ENCODE measurements at regions not wholly inside any gene's neighbourhood (a gene's known extent, or its start where the extent isn't known, plus 50 kb on each side); places are given as distances from the start of the nearest gene placed in this dataset.

GRCh38 chr9:95763983-95764382, 111.5 kb upstream of the ERCC6L2 start:
- TF ChIP-seq, protein P1, sequence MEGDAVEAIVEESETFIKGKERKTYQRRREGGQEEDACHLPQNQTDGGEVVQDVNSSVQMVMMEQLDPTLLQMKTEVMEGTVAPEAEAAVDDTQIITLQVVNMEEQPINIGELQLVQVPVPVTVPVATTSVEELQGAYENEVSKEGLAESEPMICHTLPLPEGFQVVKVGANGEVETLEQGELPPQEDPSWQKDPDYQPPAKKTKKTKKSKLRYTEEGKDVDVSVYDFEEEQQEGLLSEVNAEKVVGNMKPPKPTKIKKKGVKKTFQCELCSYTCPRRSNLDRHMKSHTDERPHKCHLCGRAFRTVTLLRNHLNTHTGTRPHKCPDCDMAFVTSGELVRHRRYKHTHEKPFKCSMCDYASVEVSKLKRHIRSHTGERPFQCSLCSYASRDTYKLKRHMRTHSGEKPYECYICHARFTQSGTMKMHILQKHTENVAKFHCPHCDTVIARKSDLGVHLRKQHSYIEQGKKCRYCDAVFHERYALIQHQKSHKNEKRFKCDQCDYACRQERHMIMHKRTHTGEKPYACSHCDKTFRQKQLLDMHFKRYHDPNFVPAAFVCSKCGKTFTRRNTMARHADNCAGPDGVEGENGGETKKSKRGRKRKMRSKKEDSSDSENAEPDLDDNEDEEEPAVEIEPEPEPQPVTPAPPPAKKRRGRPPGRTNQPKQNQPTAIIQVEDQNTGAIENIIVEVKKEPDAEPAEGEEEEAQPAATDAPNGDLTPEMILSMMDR (IDR thresholded peaks at IDR 0.05 in 2 of 3, conservative IDR thresholded peaks at IDR 0.05 in 1 of 3; ENCODE audit: borderline replicate concordance in 1 of 3, insufficient read depth in 1 of 3, low read depth in 2 of 3, low read length in 2 of 3) = no peak
- TF ChIP-seq, protein P2, sequence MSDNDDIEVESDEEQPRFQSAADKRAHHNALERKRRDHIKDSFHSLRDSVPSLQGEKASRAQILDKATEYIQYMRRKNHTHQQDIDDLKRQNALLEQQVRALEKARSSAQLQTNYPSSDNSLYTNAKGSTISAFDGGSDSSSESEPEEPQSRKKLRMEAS (IDR thresholded peaks at IDR 0.05) = no peak
- TF ChIP-seq CEBPB (IDR thresholded peaks at IDR 0.05; ENCODE audit: low read depth) = no peak
- TF ChIP-seq POLR2A (IDR thresholded peaks at IDR 0.05; ENCODE audit: borderline replicate concordance, extremely low read depth, insufficient read depth, insufficient read length) = no peak
- TF ChIP-seq, protein P3, sequence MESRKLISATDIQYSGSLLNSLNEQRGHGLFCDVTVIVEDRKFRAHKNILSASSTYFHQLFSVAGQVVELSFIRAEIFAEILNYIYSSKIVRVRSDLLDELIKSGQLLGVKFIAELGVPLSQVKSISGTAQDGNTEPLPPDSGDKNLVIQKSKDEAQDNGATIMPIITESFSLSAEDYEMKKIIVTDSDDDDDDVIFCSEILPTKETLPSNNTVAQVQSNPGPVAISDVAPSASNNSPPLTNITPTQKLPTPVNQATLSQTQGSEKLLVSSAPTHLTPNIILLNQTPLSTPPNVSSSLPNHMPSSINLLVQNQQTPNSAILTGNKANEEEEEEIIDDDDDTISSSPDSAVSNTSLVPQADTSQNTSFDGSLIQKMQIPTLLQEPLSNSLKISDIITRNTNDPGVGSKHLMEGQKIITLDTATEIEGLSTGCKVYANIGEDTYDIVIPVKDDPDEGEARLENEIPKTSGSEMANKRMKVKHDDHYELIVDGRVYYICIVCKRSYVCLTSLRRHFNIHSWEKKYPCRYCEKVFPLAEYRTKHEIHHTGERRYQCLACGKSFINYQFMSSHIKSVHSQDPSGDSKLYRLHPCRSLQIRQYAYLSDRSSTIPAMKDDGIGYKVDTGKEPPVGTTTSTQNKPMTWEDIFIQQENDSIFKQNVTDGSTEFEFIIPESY (IDR thresholded peaks at IDR 0.05; ENCODE audit: extremely low read depth, insufficient replicate concordance, low read length) = no peak
- no peak for TF ChIP-seq EZH2 (IDR thresholded peaks at IDR 0.05)
- TF ChIP-seq RAD21 (IDR thresholded peaks at IDR 0.05; ENCODE audit: low read depth) = no peak
- TF ChIP-seq POLR2AphosphoS5 (IDR thresholded peaks at IDR 0.05; ENCODE audit: low read depth, low read length) = no peak
- TF ChIP-seq YY1 (IDR thresholded peaks at IDR 0.05; ENCODE audit: extremely low read depth, insufficient replicate concordance, low read depth, low read length) = no peak
- TF ChIP-seq ZFX (IDR thresholded peaks at IDR 0.05) = no peak
- no peak for TF ChIP-seq EZH2phosphoT487 (IDR thresholded peaks at IDR 0.05; ENCODE audit: borderline replicate concordance)
- no peak for TF ChIP-seq SIN3A (IDR thresholded peaks at IDR 0.05; ENCODE audit: low read depth)
